Sigmoid colon (tissue), 4 donors: ENCODE measurements at regions not wholly inside any gene's neighbourhood (a gene's known extent, or its start where the extent isn't known, plus 50 kb on each side); places are given as distances from the start of the nearest gene placed in this dataset.

Experiments used
- POLR2A ChIP-seq, 2 donors: fragments of 450-650 bp; IDR thresholded peaks; one replicate each; pipeline ENCODE4 v1.6.1; 2016; ENCODE audit warnings: antibody characterized with exemption in 2 of 2, mild to moderate bottlenecking in 2 of 2, moderate library complexity in 2 of 2
- POLR2AphosphoS5 ChIP-seq, 4 donors: sonication (generic); formaldehyde crosslinking; IDR thresholded peaks; one replicate each; pipeline ENCODE4 v1.6.1; 2017; ENCODE audit warnings: antibody characterized with exemption in 4 of 4
- TF ChIP-seq, protein P1 (sequence below), 4 experiments: fragments of 450-650 bp in 3 of 4; fragments of 200-600 bp in 1 of 4; IDR thresholded peaks; one replicate each; pipeline ENCODE4 v1.5.1; 2016 to 2019; ENCODE audit warnings: antibody characterized with exemption in 4 of 4, mild to moderate bottlenecking in 3 of 4, moderate library complexity in 2 of 4

- TF ChIP-seq, protein P1, sequence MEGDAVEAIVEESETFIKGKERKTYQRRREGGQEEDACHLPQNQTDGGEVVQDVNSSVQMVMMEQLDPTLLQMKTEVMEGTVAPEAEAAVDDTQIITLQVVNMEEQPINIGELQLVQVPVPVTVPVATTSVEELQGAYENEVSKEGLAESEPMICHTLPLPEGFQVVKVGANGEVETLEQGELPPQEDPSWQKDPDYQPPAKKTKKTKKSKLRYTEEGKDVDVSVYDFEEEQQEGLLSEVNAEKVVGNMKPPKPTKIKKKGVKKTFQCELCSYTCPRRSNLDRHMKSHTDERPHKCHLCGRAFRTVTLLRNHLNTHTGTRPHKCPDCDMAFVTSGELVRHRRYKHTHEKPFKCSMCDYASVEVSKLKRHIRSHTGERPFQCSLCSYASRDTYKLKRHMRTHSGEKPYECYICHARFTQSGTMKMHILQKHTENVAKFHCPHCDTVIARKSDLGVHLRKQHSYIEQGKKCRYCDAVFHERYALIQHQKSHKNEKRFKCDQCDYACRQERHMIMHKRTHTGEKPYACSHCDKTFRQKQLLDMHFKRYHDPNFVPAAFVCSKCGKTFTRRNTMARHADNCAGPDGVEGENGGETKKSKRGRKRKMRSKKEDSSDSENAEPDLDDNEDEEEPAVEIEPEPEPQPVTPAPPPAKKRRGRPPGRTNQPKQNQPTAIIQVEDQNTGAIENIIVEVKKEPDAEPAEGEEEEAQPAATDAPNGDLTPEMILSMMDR (IDR thresholded peaks at IDR 0.05) = no peak
- TF ChIP-seq POLR2AphosphoS5 (IDR thresholded peaks at IDR 0.05) (no peak), POLR2A (IDR thresholded peaks at IDR 0.05) (no peak)
These were observed 600.8 kb downstream of the IGSF11 start for GRCh38 chr3:118433825-118434224.
